ENCODE measurements at regions not wholly inside any gene's neighbourhood (a gene's known extent, or its start where the extent isn't known, plus 50 kb on each side); places are given as distances from the start of the nearest gene placed in this dataset.
A peak's percentile ranks its signal among the peaks of the same experiment; 100 is the strongest.

DNA sequence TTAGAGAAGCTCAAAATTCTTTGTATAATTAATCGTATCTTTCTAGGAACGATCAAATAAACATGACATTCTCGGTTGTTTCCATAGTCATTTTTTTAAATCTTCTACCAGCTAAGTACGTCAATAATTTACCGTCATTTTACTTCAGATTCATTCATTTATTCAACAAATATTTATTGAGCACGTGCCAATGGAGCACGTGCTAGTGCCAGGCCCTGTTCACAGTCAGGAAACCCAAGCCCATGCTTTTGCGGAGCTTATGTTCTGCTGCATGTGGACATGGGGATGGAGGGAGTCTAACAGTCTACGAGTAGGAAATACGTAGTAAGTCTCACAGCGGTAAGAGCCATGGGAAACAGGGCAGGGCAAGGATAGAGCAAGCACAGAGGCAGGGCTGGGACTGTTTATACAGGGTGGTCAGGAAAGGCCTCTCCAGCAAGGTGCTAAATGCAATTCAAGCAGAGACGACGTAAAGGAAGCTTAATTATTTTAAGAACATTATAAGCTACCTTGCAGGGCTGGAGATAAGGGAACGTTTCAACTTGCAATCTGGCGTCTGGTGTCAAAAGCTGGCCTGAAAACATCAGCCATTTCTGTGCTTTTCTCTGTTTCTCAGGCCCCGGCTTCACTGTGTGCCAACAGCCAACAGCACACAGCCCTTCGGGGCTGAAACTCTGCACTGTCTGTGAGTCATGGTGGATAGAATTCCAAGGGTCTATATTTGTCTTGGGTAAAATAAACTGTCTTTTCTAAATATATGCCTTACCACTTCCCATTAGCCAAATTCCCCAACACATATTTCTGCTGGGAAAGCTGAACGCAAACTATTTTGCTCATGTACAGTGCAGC is 517.1 kb upstream of the ZFP42 start:
- peak in 1 of 2 experiments; percentile 50; a peak in 2 of 4 replicates for TF ChIP-seq REST (IDR thresholded peaks at IDR 0.05; ENCODE audit: insufficient read depth in 1 of 2, low read depth in 2 of 2, low read length in 2 of 2)
- TF ChIP-seq POLR2AphosphoS5 (IDR thresholded peaks at IDR 0.05; ENCODE audit: low read depth, low read length): no peak
- no peak for TF ChIP-seq FOXP2 (optimal IDR thresholded peaks at IDR 0.05; ENCODE audit: borderline replicate concordance, extremely low read depth, extremely low read length, insufficient read depth)
- no peak for TF ChIP-seq SIN3A (IDR thresholded peaks at IDR 0.05; ENCODE audit: borderline replicate concordance, insufficient read depth, low read length)

- TF ChIP-seq FOXP2 (optimal IDR thresholded peaks at IDR 0.05; ENCODE audit: borderline replicate concordance, extremely low read depth, extremely low read length, insufficient read depth) (no peak), SIN3A (IDR thresholded peaks at IDR 0.05; ENCODE audit: borderline replicate concordance, insufficient read depth, low read length) (no peak), REST (IDR thresholded peaks at IDR 0.05; ENCODE audit: insufficient read depth in 1 of 2, low read depth in 2 of 2, low read length in 2 of 2) (no peak), TAF1 (IDR thresholded peaks at IDR 0.05; ENCODE audit: borderline replicate concordance, insufficient read depth, low read length) (no peak), POLR2AphosphoS5 (IDR thresholded peaks at IDR 0.05; ENCODE audit: low read depth, low read length) (no peak)
Observed at GRCh38 chr4:187479511-187479910, 516.1 kb upstream of the ZFP42 start.

DNA sequence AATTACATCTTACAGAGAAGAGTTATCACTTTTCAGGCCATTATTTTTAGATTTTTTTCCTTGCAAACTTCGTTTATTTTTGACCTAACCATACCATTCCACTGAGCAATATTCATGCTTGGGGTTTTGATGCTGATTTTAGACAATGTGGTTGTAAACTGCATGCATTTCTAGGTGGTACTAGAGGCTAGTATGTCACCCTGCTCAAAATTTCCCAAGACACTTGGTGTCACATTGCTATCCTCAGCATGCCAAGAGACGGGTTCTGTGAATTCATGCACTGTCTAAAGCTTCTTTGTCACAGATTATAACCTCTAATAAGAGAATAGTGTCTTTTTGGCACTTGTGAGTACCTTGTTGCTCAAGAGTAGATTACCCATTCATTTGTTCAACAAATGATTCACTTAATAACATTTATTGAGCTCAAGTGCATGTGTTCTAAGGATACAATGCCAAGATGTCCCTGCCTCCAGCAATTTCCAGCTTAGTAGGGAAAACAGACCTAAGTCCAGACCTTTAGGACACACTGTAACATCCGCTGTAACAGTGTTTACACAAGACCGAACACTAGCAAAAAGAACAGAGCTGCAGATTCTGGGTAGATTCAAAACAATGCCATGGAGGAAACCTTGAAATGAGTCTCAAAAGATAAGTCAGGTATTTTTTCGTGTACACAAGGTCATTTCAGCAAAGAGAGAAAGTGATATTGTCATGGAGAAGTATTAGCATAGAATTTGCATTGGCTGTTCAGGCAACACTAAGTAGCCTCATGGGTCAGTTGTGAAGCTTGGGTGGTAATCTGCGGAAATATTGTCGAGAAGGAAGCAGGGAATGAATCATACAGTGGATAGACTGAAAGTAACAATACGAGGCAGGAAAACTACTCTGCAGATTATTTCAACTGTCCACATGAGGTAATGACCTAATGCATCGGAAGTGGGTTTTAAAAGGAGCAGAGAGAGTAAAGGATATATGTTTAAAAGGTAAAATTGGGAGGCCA is 515.1 kb upstream of the ZFP42 start:
- no peak for TF ChIP-seq FOXP2 (optimal IDR thresholded peaks at IDR 0.05; ENCODE audit: borderline replicate concordance, extremely low read depth, extremely low read length, insufficient read depth)
- TF ChIP-seq REST (IDR thresholded peaks at IDR 0.05; ENCODE audit: insufficient read depth in 1 of 2, low read depth in 2 of 2, low read length in 2 of 2): no peak
- TF ChIP-seq POLR2AphosphoS5 (IDR thresholded peaks at IDR 0.05; ENCODE audit: low read depth, low read length): no peak
- no peak for TF ChIP-seq TAF1 (IDR thresholded peaks at IDR 0.05; ENCODE audit: borderline replicate concordance, insufficient read depth, low read length)
- no peak for TF ChIP-seq SIN3A (IDR thresholded peaks at IDR 0.05; ENCODE audit: borderline replicate concordance, insufficient read depth, low read length)

GRCh38 chr4:187484186-187484585 is 511.4 kb upstream of the ZFP42 start:
- TF ChIP-seq POLR2AphosphoS5 (IDR thresholded peaks at IDR 0.05; ENCODE audit: low read depth, low read length): no peak

- TF ChIP-seq SIN3A (IDR thresholded peaks at IDR 0.05; ENCODE audit: borderline replicate concordance, insufficient read depth, low read length): no peak
- no peak for TF ChIP-seq TAF1 (IDR thresholded peaks at IDR 0.05; ENCODE audit: borderline replicate concordance, insufficient read depth, low read length)
Observed at GRCh38 chr4:187485676-187486075, 509.9 kb upstream of the ZFP42 start.

DNA sequence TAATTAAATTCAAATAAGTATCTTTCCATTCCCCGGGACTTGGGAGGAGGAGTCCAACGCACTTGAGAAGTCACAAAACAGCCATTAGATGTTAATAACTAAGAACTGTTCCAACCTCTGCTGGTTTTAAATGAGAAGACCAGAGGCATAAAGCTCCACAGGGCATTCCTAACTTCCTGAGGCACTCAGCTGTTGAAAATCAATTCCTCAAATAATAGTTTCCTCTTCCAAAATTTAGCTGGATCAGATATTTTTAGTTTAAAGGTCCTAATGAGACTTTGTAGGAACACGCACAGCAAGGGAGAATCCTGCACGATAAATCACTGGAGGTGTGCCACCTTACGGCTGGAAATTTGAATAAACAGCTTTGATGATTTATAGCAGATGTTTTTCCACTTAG is 504.3 kb upstream of the ZFP42 start:
- no peak for TF ChIP-seq REST (IDR thresholded peaks at IDR 0.05; ENCODE audit: insufficient read depth in 1 of 2, low read depth in 2 of 2, low read length in 2 of 2)
- TF ChIP-seq FOXP2 (optimal IDR thresholded peaks at IDR 0.05; ENCODE audit: borderline replicate concordance, extremely low read depth, extremely low read length, insufficient read depth): no peak
- TF ChIP-seq TAF1 (IDR thresholded peaks at IDR 0.05; ENCODE audit: borderline replicate concordance, insufficient read depth, low read length): no peak
